Astrocyte (in vitro differentiated cells and primary cell): ENCODE measurements at regions not wholly inside any gene's neighbourhood (a gene's known extent, or its start where the extent isn't known, plus 50 kb on each side); places are given as distances from the start of the nearest gene placed in this dataset.

Experiments
- CTCF ChIP-seq: IDR thresholded peaks from 2 replicates; pipeline ENCODE4 v1.5.1; 2011; ENCODE audit warnings: low read depth, mild to moderate bottlenecking, inconsistent platforms, low read length, moderate library complexity; ENCODE audit not compliant: insufficient read depth
- EZH2 ChIP-seq: IDR thresholded peaks from 2 replicates; pipeline ENCODE4 v1.6.1; 2012; ENCODE audit warnings: mild to moderate bottlenecking, low read length, inconsistent platforms; ENCODE audit not compliant: insufficient read depth

- TF ChIP-seq CTCF = no peak
- TF ChIP-seq EZH2 = no peak
These were observed 117.0 kb upstream of the SYT6 start for GRCh38 chr1:114270718-114271117.
